Upper lobe of right lung (tissue), 1 donor: ENCODE measurements at regions not wholly inside any gene's neighbourhood (a gene's known extent, or its start where the extent isn't known, plus 50 kb on each side); places are given as distances from the start of the nearest gene placed in this dataset.

Experiments
- ATAC-seq: fragments of 200-7000 bp; cut with Tn5 transposase; one replicate; pipeline ENCODE4 v1.9.1; 2020; ENCODE audit warnings: mild to moderate bottlenecking, moderate library complexity
- DNase-seq: peaks from one replicate; pipeline ENCODE4 v3.0.0-alpha.2; 2020
- H3K27ac ChIP-seq: fragments of 200-600 bp; one replicate; pipeline ENCODE4 v1.8.0; 2022
- H3K27me3 ChIP-seq: fragments of 200-600 bp; one replicate; pipeline ENCODE4 v1.8.0; 2022; ENCODE audit warnings: mild to moderate bottlenecking
- H3K36me3 ChIP-seq: fragments of 200-600 bp; one replicate; pipeline ENCODE4 v1.8.0; 2022
- H3K4me1 ChIP-seq: fragments of 200-600 bp; one replicate; pipeline ENCODE4 v1.8.0; 2022
- H3K4me3 ChIP-seq: fragments of 200-600 bp; one replicate; pipeline ENCODE4 v1.8.0; 2022; ENCODE audit warnings: mild to moderate bottlenecking
- H3K9me3 ChIP-seq: fragments of 200-600 bp; one replicate; pipeline ENCODE4 v1.8.0; 2022
- intact Hi-C: fragments of 100-400 bp; cut with DNase I; formaldehyde crosslinking; loops from one replicate; pipeline ENCODE4 v1.11.0; 2022
- TF ChIP-seq, protein P1 (sequence below): fragments of 200-600 bp; IDR thresholded peaks from one replicate; pipeline ENCODE4 v1.8.0; 2022; ENCODE audit warnings: antibody characterized with exemption
- donor health status: DM: no; HTN: yes; CAD: no; lungs with severe emphysema.

DNA sequence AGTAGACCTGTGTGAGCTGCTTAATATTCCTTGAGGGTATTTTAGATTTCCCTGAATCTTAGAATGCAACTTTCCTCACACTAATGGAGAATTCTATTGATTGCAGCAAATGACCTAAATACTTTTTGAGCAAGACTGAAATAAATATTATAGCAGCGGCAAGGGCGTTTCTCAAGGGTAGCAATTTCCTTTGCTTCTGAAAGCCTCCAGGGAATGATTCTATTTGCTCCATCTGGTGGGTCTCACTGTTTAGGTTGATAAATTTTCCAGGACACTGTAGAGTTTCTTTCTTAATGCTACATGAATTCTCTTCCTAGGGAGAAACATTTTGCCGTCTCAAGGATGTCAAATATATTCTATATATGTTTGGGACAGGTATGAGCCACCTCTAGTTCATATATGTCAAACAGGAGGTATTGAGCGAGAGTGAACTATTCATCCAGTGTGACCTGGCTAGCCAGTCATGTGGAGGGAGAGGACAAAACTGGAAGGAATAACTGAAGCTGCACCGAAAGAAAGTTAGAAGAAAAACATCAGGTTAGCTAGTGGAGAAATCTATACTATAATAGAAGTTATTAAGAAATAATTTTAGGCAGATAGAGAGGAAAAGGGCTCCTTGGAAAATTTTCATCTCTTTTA lies 57.9 kb upstream of the FZD8 start:
- no peaks in the 10 kb centered on the region for H3K36me3 ChIP-seq

DNA sequence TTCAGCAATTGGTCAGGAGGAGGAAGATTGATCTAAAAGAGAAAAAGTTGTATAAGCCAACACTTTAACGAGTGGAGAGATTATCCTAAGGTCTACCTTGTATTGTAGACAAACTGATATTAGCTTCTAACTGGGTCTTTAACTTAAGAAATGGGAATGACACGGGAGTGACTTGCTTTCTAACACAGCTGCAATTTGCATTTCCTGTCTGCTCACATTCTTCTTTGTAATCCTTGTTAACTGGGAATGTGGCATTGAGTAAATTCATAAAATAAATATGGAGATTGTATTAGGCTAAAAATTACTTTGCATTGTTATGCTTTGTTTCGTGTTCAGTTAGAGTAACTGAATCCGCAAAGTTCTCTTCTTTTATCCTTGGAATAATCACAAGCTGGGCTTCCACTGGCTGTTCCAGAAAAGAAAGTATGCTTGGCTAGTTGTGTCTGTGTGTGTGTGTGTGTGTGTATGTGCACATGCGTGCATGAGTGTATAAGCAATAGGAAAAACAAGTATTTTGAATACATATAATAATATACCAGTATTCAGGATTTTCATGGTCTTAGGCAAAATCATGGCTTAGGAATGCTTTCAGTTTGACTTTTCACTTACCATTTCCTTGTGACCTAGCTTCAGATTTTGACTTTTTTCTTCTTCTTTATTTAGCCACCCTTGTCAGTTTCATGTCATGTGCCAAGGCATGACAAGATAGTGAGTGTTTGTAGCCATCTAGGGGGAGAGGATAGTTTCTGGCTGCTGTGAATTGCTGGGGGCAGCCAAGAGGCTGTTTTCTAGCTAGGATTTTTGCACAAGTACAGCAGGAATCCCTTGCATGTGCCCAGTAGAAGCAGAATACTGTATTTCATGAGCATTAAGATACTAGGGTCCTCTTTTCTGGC lies 54.5 kb upstream of the FZD8 start:
- DNase-seq (no peak), ATAC-seq (no peak)
- H3K27me3 ChIP-seq, result no peaks in the 10 kb centered on the region
- TF ChIP-seq, protein P1, sequence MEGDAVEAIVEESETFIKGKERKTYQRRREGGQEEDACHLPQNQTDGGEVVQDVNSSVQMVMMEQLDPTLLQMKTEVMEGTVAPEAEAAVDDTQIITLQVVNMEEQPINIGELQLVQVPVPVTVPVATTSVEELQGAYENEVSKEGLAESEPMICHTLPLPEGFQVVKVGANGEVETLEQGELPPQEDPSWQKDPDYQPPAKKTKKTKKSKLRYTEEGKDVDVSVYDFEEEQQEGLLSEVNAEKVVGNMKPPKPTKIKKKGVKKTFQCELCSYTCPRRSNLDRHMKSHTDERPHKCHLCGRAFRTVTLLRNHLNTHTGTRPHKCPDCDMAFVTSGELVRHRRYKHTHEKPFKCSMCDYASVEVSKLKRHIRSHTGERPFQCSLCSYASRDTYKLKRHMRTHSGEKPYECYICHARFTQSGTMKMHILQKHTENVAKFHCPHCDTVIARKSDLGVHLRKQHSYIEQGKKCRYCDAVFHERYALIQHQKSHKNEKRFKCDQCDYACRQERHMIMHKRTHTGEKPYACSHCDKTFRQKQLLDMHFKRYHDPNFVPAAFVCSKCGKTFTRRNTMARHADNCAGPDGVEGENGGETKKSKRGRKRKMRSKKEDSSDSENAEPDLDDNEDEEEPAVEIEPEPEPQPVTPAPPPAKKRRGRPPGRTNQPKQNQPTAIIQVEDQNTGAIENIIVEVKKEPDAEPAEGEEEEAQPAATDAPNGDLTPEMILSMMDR, result no peak
- no peak overlapping the region for H3K27ac ChIP-seq
- H3K4me3 ChIP-seq, result no peak overlapping the region
- H3K36me3 ChIP-seq, result no peaks in the 10 kb centered on the region
- intact Hi-C loops, result no loop called here
- no peaks in the 10 kb centered on the region for H3K9me3 ChIP-seq
- no peaks in the 10 kb centered on the region for H3K4me1 ChIP-seq

More for the DNA sequence above, 57.9 kb upstream of the FZD8 start:
- H3K4me3 ChIP-seq, result no peak overlapping the region
- no peaks in the 10 kb centered on the region for H3K4me1 ChIP-seq
- H3K27me3 ChIP-seq, result no peaks in the 10 kb centered on the region
- TF ChIP-seq, protein P1, result no peak
- H3K9me3 ChIP-seq, result no peaks in the 10 kb centered on the region
- intact Hi-C loops, result no loop called here
- ATAC-seq (no peak), DNase-seq (no peak)
- no peak overlapping the region for H3K27ac ChIP-seq

DNA sequence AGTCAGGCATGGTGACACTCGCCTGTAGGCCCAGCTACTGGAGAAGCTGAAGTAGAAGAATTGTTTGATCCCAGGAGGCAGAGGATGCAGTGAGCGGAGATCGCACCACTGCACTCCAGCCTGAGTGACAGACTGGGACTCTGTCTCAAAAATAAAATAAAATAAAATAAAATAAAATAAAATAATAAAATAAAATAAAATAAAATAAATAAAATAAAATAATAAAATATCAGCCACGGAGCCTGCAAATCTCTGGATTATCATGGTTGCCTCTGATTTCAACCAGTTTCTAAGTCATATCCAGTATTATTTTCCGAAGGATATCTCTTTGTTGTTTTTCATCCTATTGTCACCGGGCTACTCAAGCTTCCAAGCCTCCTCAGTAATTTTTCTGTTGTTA lies 51.7 kb upstream of the FZD8 start:
- no peak for DNase-seq
- no peaks in the 10 kb centered on the region for H3K4me1 ChIP-seq
- ATAC-seq, result no peak
- H3K9me3 ChIP-seq, result no peaks in the 10 kb centered on the region
- no peaks in the 10 kb centered on the region for H3K36me3 ChIP-seq
- H3K4me3 ChIP-seq, result no peak overlapping the region
- intact Hi-C loops, result no loop called here
- TF ChIP-seq, protein P1, result no peak
- H3K27ac ChIP-seq, result no peak overlapping the region
- no peaks in the 10 kb centered on the region for H3K27me3 ChIP-seq
